ENCODE measurements at regions not wholly inside any gene's neighbourhood (a gene's known extent, or its start where the extent isn't known, plus 50 kb on each side); places are given as distances from the start of the nearest gene placed in this dataset.
"Not testable (repeated sequence)": the region's sequence is repeated elsewhere in the genome, so short reads cannot be mapped to it uniquely, and the experiment has no call there.

DNA sequence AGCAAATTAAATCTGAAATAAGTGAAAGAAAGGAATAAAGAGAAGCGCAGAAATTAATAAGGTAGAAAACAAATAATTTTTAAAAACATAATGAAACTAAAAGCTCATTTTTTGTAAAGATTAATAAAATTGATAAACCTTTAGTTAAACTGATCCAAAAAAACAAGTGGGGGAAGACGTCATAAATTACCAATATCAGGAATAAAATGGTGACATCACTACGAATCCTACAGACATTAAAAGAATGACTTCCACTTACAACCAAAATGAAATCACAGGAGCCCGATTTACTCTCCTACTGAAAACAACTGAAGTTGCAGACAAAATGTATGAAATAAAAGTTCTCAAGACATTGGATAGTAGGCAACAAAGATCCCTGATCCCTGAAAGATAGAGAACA is 68.1 kb upstream of the IFFO2 start:
- DNase-seq, result no peak

- DNase-seq, result no peak
Measured at GRCh38 chr1:19023787-19024186, 67.3 kb upstream of the IFFO2 start.

GRCh38 chr1:19021845-19022244 is 65.4 kb upstream of the IFFO2 start:
- no peak for DNase-seq

DNA sequence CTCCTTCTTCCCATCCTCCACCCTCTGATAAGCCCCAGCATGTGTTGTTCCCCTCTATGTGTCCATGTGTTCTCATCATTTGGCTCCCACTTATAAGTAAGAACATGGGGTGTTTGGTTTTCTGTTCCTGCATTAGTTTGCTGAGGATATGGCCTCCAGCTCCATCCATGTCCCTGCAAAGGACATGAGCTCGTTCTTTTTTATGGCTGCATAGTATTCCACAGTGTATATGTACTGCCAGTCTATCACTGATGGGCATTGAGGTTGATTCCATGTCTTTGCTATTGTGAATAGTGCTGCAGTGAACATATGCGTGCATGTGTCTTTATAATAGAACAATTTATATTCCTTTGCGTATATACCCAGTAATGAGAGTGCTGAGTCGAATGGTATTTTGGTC is 62.8 kb upstream of the IFFO2 start:
- not testable (repeated sequence) for DNase-seq

DNA sequence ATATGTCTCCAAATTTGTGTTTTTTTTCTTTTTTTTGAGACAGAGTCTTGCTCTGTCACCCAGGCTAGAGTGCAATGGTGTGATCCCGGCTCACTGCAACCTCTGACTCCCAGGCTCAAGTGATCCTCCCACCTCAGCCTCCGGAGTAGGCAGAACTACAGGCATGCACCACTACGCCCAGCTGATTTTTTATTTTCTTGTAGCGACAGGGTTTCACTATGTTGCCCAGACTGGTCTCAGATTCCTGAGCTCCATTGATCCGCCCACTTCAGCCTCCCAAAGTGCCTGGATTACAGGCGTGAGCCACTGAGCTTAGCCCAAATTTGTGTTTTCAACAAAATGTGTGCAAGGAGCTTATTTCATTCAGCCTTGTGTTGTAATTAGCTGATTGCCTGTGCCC is 59.0 kb upstream of the IFFO2 start:
- DNase-seq, result no peak

DNA sequence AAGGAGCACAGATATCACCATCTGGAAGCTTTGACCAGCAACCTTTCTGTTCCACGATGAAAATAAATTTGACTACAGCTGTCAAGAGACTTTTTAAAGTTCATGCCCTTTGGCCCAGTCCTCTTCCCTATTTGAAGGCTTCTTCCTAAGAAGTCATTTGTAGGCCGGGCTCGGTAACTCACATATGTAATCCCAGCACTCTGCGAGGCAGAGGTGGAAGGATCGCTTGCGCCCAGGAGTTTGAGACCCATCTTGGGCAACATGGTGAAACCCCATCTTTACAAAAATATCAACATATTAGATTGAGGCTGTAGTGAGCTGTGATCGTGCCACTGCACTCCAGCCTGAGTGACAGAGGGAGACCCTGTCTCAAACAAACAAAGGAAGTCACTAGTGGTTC is 58.3 kb upstream of the IFFO2 start:
- no peak for DNase-seq

DNA sequence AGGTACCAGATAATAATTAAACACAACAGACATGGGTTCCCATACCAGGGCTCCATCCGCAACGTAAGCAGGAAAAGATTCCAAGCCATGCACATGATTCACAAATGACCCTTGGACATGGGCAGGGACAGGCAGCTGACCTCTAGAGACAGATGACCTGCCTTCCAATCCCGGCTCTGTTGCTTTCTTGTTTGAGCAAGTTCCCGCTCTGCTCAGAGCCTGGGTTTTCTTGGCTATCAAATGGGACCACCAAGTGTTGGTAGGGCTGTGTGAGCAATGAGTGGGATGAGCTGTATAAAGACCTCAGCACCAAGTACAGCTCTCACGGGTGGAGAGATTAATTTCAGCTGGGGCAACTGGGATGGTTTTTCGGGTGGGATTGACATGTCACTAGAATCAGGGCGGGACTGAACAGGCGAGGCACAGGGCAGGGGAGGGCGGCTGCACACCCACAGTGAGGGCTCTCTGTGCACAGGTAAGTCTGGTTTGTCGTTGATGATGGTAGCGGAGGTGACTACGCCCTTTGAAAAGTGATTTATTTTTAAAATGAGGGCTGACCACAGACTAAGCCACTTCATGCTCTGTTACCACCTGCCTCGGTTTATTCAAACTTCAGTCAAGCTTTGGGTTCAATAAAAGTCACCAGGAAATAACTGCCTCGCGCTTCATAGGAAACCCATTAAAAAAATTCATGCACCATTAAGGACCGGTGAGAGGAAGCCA is 57.5 kb upstream of the IFFO2 start:
- DNase-seq, result no peak

DNA sequence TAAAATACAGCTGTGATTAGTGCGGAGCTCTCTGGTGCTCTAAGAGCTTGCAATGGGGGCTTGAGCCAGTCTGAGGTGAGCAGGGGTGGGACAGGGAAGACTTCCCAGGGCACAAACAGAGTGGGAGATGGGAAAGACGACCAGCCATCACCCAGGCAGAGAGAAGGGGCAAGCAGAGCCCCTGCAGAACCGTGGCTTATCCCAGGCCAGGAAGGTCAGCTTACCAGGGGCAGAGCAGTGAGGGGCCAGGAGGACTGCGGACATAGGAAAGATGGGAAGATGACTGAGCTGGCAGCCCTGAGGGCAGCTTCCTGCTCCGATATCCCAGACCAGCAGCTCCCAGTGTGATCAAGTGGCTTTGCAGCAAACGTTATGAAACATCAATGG is 55.4 kb upstream of the IFFO2 start:
- no peak for DNase-seq

DNA sequence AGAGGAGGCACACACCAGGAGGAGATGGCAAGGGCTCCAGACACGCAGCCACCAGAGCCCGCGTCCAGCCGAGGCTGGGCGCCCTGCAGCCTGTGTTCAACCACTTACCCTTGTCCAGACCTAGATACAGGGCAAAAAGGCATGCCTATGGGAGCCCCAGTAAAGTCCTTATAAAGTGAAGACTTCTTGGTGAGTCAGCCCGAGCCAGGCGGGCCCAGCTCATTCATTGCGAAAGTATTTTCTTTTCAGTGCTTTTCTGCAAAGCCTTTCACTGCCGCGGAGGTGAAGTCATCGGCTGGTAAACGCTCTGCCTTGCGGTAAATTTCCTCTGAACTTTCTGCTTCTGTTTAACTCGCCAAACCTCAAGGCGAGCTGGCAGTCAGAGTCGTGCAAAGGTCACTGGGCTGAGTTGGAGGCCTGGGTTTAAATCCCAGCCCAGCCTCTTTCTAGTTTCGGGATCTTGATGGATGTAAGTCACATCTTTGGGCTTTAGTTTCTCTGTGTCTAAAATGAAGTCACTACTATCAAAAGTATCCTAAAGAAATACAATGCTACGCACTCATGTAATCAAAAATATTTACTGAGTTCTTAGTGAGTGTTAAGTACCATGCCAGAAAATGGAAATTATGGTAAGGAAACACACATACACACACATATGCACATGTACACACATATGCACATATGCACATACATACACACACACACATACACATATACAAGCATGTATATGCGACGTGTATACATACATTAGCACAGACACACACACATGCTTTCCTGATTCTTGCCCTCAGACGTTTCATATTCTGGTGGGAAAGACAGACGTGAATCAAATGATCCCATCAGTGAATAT is 54.7 kb upstream of the IFFO2 start:
- no peak for DNase-seq

GRCh38 chr1:19010503-19010902 is 54.0 kb upstream of the IFFO2 start:
- DNase-seq, result no peak

DNA sequence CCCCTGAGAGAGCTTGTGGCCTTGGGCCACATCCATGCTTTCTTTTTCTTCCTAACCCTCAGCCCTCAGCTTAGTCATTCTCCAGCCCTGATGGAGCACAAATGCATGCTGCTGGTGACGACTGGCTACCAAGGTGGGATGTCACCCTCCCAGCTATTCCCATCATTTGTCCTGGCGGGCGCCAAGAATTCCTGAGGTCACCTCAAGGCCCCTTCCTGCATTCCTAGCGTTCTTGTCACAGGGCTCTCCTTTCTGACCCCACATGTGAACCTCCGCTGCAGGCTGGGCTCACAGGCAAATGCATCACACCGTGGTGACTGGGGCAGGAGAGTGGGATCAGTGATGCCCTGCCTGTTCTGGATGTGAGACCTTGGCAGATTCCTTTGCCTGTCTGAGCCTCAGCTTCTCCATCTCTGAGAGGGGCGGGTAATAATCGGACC is 53.4 kb upstream of the IFFO2 start:
- DNase-seq, result no peak

DNA sequence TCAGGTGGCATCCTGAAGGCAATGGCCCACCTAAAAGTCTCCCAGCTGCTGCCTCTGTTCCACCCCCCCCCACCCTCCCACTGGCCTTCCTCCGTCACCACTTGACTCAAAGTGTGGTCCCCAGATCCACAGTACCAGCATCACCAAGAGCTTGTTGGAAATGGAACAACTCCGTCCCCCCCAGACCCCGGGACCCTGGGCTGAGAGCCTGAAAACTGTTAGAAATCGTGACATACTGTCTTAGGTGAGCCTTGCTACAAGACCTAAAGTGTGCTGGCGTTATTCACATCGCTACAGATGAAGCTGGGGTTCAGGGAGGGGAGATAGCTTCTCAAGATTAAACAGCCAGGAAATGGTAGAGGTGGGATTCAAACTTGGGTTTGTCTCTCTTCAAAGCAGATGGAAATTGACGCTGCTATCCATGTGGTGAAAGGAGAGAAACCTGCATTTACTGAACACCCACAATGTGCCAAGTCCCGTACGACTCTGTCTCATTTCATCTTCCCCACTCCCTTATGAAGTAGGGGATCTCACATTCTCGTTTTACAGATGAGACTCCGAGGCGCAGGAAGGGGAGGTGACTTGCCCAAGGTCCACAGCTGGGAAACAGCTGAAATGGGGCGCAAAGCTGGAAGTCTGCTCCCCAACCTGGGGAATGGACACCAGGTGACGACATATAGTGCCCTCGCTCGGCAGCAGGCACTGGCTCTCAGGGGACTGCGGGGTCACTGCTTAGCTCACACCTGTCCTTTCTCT is 52.8 kb upstream of the IFFO2 start:
- no peak for DNase-seq

DNA sequence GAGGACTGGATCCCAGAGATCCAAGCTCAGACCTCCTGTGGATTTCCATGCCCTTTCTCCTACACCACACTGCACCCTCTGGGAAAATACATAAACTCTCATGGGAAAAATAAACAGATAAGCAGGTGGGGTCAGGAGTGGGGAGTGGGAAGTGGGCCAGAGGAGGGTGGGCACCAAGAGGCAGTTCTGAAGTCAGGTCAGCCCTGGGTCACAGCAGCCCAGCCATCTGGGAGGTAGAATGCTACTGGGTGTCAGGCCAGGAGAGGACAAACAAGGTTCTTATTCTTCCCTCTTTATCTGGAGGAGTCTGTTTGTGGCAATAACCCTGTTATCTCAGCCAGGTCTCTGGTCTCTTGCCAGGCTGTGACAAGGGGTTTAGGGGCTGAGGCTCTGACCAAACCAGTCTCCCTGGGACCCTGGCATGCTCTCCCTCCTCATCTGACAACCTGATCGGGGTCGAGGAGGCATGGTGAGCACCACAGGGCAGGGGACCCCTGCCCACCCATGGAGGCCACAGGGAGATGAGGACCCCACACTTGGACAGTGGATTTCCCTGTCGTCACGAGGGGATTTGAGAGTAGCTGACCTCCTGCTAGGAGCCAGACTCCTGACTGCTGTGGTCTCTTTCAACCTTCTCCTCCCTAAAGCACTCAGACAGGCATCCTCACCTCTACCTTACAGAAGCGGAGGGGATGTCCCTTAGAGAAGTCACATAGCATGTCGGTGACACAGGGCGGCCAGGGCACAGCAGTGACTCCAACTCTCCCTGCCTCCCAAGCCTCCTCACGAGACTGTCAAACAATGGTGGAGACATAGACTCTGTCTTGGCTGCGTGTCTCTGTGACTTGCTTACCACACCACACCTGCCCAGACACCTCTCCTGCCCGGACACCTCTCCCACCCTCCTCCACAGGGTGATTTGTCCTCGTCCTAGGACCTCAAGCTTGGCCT is 51.3 kb upstream of the IFFO2 start:
- DNase-seq, result peak; percentile 77

GRCh38 chr1:19006837-19007271 is 50.4 kb upstream of the IFFO2 start:
- DNase-seq, result no peak
